Stimulated activated memory B cell treated with anti-CD40 and anti-IgM and Interleukin-4, amounts not matched to agents 10 μg/mL and 1 μg/mL and 100 μg/mL, for 72 hours (primary cell): ENCODE measurements at regions not wholly inside any gene's neighbourhood (a gene's known extent, or its start where the extent isn't known, plus 50 kb on each side); places are given as distances from the start of the nearest gene placed in this dataset.

Source experiments
- ATAC-seq: fragments of 150-1000 bp; cut with Tn5 transposase; 2 replicates; pipeline ENCODE4 v1.10.0; 2021
- H3K27ac Mint-ChIP-seq: one replicate; pipeline ENCODE4 v1.8.0; 2022; ENCODE audit warnings: mild to moderate bottlenecking, mixed read lengths
- H3K27me3 Mint-ChIP-seq: one replicate; pipeline ENCODE4 v1.8.0; 2022; ENCODE audit warnings: mixed read lengths
- H3K36me3 Mint-ChIP-seq: one replicate; pipeline ENCODE4 v1.8.0; 2022; ENCODE audit warnings: mixed read lengths
- H3K4me1 Mint-ChIP-seq: one replicate; pipeline ENCODE4 v1.8.0; 2022; ENCODE audit warnings: mixed read lengths
- H3K4me3 Mint-ChIP-seq: one replicate; pipeline ENCODE4 v1.8.0; 2022; ENCODE audit warnings: mild to moderate bottlenecking, moderate library complexity, mixed read lengths
- H3K9me3 Mint-ChIP-seq: one replicate; pipeline ENCODE4 v1.8.0; 2022; ENCODE audit warnings: mixed read lengths

DNA sequence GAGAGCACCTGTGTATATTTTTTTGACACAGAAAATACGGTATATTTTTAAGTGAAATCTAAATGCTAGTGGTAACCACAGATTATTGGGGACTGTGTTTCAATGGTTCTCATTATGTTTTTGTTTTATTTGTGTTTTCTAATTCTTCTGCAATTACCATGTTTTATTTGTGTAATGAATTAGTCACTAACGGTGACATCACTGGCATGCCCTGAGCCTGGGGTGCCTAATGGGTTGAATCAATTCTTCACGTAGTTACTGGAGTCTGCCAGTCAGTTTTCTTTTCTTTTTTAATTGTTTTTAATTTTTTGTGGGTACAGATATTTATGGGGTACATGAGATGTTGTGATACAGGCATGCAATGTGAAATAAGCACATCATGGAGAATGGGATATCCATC, 168.8 kb downstream of the RELL1 start:
- ATAC-seq, result no peak
- peaks cover 16% of the 10 kb centered on the region for H3K27me3 Mint-ChIP-seq
- H3K27ac Mint-ChIP-seq, result no peak overlapping the region
- no peaks in the 10 kb centered on the region for H3K36me3 Mint-ChIP-seq
- H3K9me3 Mint-ChIP-seq, result peaks cover 9% of the 10 kb centered on the region
- H3K4me3 Mint-ChIP-seq, result no peak overlapping the region
- H3K4me1 Mint-ChIP-seq, result no peaks in the 10 kb centered on the region

DNA sequence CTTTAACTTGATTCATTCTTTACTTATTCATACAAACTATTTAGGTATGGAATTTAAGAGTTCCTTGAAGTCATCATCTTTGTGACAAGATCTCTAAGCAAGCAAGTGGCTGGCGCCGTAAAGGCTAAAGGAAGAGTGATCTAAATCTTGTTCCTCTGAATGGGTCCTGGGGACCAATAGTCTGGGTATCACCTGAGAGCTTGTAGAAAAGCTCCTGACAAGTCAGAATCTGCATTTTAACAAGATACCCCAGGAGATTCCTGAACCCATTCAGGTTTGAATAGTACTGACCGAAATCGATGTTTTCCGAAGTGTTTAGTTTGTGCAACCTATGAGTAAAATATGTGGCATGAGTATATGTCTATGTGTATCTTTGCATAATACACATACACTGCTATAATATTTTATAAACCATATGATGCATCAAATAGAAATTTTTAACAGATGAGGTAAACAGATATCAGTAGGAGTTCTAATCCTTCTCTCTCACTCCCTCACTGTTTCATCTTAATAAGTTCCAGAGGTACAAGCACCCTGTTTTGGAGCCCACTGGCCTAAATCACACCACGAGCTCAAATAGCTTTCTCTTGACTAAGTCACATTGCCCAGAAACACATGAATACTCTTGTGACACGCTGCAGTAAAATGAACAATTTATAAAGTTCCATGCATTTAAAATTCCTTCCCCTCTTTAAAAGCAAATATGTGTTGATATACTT, 170.0 kb downstream of the RELL1 start:
- peaks cover 9% of the 10 kb centered on the region for H3K9me3 Mint-ChIP-seq
- H3K27me3 Mint-ChIP-seq, result peaks cover 6% of the 10 kb centered on the region
- no peak overlapping the region for H3K4me3 Mint-ChIP-seq
- no peaks in the 10 kb centered on the region for H3K36me3 Mint-ChIP-seq
- H3K27ac Mint-ChIP-seq, result no peak overlapping the region
- ATAC-seq, result no peak
- no peaks in the 10 kb centered on the region for H3K4me1 Mint-ChIP-seq

DNA sequence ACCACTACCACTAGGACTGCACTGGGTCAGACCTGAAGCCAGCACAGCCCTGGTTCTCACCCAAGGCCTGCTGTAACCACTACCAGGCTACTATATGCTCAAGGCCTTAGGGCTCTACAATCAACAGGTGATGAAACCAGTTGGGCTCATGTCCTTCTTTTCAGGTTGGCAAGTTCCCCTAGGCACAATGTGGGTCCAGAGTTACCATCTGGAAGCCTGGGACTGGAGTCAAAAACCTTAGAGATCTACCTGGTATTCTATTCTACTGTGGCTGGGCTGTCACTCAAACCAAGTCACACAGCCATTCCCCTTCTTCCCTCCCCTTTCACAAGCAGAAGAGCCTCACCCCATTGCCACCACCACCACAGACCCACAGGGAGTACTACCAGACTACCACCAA, 175.6 kb downstream of the RELL1 start:
- no peaks in the 10 kb centered on the region for H3K36me3 Mint-ChIP-seq
- peaks cover 4% of the 10 kb centered on the region for H3K9me3 Mint-ChIP-seq
- no peak for ATAC-seq
- H3K27ac Mint-ChIP-seq, result no peak overlapping the region
- no peak overlapping the region for H3K4me3 Mint-ChIP-seq
- H3K27me3 Mint-ChIP-seq, result peaks cover 18% of the 10 kb centered on the region
- H3K4me1 Mint-ChIP-seq, result no peaks in the 10 kb centered on the region

DNA sequence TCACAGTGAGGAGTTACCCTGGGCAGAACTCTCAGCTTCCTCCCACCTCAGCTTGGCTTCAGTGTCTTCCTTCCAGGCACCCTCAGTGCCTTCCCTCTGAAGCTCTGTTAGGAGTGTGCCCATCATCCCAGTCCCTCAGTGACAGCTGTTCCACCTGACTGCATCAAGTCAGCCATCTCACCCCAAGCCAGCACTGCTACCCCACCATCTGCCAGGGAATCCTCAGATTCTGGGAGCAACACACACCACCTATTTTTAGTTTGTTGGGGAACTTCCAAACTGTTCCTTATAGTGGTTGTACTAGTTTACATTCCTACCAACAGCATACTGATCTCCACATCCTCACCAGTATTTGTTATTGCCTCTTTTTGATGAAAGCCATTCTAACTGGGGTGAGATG, 182.9 kb downstream of the RELL1 start:
- Mint-ChIP-seq H3K4me3 (no peak overlapping the region), H3K9me3 (peaks cover 3% of the 10 kb centered on the region), H3K27me3 (peaks cover 44% of the 10 kb centered on the region), H3K4me1 (no peaks in the 10 kb centered on the region), H3K27ac (no peak overlapping the region), H3K36me3 (no peaks in the 10 kb centered on the region)
- ATAC-seq, result no peak

DNA sequence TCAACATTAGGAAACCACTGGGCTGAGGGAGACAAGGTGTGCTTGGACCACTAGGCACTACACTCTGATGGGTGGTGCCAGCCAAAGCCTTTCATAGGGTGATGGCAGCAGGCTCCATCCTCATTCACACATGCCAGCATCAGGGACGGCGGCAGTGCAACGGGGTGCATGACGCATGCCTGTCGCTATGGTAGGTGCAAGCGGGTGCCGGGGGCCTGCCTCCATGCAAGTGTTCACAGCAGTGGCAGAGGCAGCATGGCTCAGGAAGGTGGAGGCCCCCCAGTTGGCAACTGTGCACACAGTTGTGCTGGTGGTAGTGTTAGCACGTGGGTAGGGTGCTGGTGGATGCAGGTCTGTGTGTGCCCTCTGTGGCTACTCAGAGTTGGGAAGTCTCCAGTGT, 184.1 kb downstream of the RELL1 start:
- peaks cover 3% of the 10 kb centered on the region for H3K9me3 Mint-ChIP-seq
- H3K36me3 Mint-ChIP-seq, result no peaks in the 10 kb centered on the region
- peaks cover 32% of the 10 kb centered on the region for H3K27me3 Mint-ChIP-seq
- peak; percentile 31 for ATAC-seq
- H3K4me1 Mint-ChIP-seq, result no peaks in the 10 kb centered on the region
- H3K27ac Mint-ChIP-seq, result no peak overlapping the region
- no peak overlapping the region for H3K4me3 Mint-ChIP-seq
